Gastrocnemius medialis (tissue), 4 donors: ENCODE measurements at regions not wholly inside any gene's neighbourhood (a gene's known extent, or its start where the extent isn't known, plus 50 kb on each side); places are given as distances from the start of the nearest gene placed in this dataset.

ENCODE experiments used
- POLR2A ChIP-seq, 2 donors: fragments of 450-650 bp; IDR thresholded peaks; one replicate each; pipeline ENCODE4 v1.6.1; 2017; ENCODE audit warnings: antibody characterized with exemption in 2 of 2, mild to moderate bottlenecking in 2 of 2, moderate library complexity in 2 of 2
- TF ChIP-seq, protein P1 (sequence below), 5 experiments: fragments of 450-650 bp in 3 of 5; fragments of 200-600 bp in 2 of 5; sonication (generic) in 2 of 5; IDR thresholded peaks in 4 of 5; conservative IDR thresholded peaks in 1 of 5; 1 replicate in 4 of 5; 2 replicates in 1 of 5; pipeline ENCODE4 v1.5.1; 2016 to 2019; ENCODE audit warnings: antibody characterized with exemption in 5 of 5, mild to moderate bottlenecking in 3 of 5, moderate library complexity in 3 of 5

DNA sequence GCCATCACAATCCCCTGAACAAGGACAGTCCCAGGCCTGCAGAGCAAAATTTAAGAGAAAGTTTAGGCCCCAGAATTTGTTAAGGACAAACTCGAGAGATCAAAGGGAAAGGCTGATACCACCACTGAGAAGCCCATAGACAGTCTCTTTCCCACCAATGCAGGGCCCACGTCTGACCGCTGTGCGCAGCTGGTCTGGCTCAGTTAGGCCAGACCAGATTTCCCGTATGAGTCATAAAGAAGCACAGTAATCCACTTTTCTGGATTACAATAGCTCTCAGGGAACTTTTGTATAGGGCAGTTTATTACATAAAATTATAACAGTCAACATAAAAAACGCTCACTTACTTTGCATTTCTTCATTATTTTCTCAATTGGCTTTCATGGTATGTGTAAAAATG is 259.5 kb downstream of the RCHY1 start:
- TF ChIP-seq, protein P1, sequence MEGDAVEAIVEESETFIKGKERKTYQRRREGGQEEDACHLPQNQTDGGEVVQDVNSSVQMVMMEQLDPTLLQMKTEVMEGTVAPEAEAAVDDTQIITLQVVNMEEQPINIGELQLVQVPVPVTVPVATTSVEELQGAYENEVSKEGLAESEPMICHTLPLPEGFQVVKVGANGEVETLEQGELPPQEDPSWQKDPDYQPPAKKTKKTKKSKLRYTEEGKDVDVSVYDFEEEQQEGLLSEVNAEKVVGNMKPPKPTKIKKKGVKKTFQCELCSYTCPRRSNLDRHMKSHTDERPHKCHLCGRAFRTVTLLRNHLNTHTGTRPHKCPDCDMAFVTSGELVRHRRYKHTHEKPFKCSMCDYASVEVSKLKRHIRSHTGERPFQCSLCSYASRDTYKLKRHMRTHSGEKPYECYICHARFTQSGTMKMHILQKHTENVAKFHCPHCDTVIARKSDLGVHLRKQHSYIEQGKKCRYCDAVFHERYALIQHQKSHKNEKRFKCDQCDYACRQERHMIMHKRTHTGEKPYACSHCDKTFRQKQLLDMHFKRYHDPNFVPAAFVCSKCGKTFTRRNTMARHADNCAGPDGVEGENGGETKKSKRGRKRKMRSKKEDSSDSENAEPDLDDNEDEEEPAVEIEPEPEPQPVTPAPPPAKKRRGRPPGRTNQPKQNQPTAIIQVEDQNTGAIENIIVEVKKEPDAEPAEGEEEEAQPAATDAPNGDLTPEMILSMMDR (IDR thresholded peaks at IDR 0.05 in 4 of 5, conservative IDR thresholded peaks at IDR 0.05 in 1 of 5), result no peak
- TF ChIP-seq POLR2A (IDR thresholded peaks at IDR 0.05), result no peak
